IMR-90 (cell line): ENCODE measurements at regions not wholly inside any gene's neighbourhood (a gene's known extent, or its start where the extent isn't known, plus 50 kb on each side); places are given as distances from the start of the nearest gene placed in this dataset.
"Not testable (repeated sequence)": the region's sequence is repeated elsewhere in the genome, so short reads cannot be mapped to it uniquely, and the experiment has no call there.

Experiments used
- ATAC-seq: fragments of 200-7000 bp; cut with Tn5 transposase; 2 replicates; pipeline ENCODE4 v1.9.1; 2020; ENCODE audit warnings: low read depth, mild to moderate bottlenecking, moderate library complexity
- BruUV-seq: library from RNA; stranded (reverse); fragments of 400-500 nt; replicated peaks from 2 replicates; lab custom pipeline; 2021; lab: Mats Ljungman, UMichigan
- CTCF ChIA-PET: fragments of 300-600 bp; formaldehyde crosslinking; extraction: SDS; loops from one replicate; lab custom pipeline; 2021; ENCODE audit warnings: antibody characterized with exemption; lab: Yijun Ruan, JAX
- POLR2A ChIA-PET: fragments of 300-600 bp; sonication (Branson Sonifier 250); formaldehyde crosslinking; loops from one replicate; lab custom pipeline; 2022; ENCODE audit warnings: antibody characterized with exemption; ENCODE audit not compliant: unreplicated experiment; lab: Charles Lee
- DNase-seq: peaks from one replicate; pipeline ENCODE4 v3.0.0; 2013
- H2AFZ ChIP-seq: replicated peaks from 2 replicates; pipeline ENCODE3; 2013; ENCODE audit warnings: low read length, mild to moderate bottlenecking; ENCODE audit not compliant: poor library complexity
- H2AK5ac ChIP-seq: 2 replicates; pipeline ENCODE4 v1.6.1; 2013; ENCODE audit warnings: low read depth, low read length, inconsistent platforms
- H2AK9ac ChIP-seq: replicated peaks from 2 replicates; pipeline ENCODE3; 2013; ENCODE audit warnings: mild to moderate bottlenecking, low read depth, low read length, moderate library complexity; ENCODE audit not compliant: poor library complexity
- H2BK120ac ChIP-seq: 2 replicates; pipeline ENCODE4 v1.6.1; 2013; ENCODE audit warnings: low read depth, low read length, inconsistent platforms
- H2BK15ac ChIP-seq: 3 replicates; pipeline ENCODE4 v1.6.1; 2013; ENCODE audit warnings: low read depth, low read length, inconsistent platforms
- H2BK20ac ChIP-seq: 2 replicates; pipeline ENCODE4 v1.6.1; 2013; ENCODE audit warnings: low read depth, mild to moderate bottlenecking, inconsistent platforms, low read length, moderate library complexity
- H2BK5ac ChIP-seq: 2 replicates; pipeline ENCODE4 v1.6.1; 2013; ENCODE audit warnings: mild to moderate bottlenecking, low read depth, low read length, inconsistent platforms; ENCODE audit not compliant: poor library complexity, severe bottlenecking
- H3K14ac ChIP-seq: replicated peaks from 2 replicates; pipeline ENCODE4 v1.6.1; 2013; ENCODE audit warnings: low read depth, low read length, inconsistent platforms
- H3K18ac ChIP-seq: 2 replicates; pipeline ENCODE4 v1.6.1; 2013; ENCODE audit warnings: low read depth, low read length, control low read depth
- H3K23ac ChIP-seq: 2 replicates; pipeline ENCODE4 v1.6.1; 2013; ENCODE audit warnings: low read depth, low read length, inconsistent platforms
- H3K27ac ChIP-seq: 2 replicates; pipeline ENCODE4 v1.5.1; 2013; ENCODE audit warnings: mild to moderate bottlenecking, control low read depth, low read length; ENCODE audit not compliant: insufficient read depth
- H3K27me3 ChIP-seq: 2 replicates; pipeline ENCODE4 v1.6.1; 2013; ENCODE audit warnings: low read length; ENCODE audit not compliant: control insufficient read depth, insufficient read depth
- H3K36me3 ChIP-seq: 2 replicates; pipeline ENCODE4 v1.6.1; 2013; ENCODE audit warnings: low read length, mixed read lengths; ENCODE audit not compliant: control insufficient read depth, insufficient read depth
- H3K4ac ChIP-seq: 2 replicates; pipeline ENCODE4 v1.6.1; 2013; ENCODE audit warnings: low read depth, low read length, inconsistent platforms
- H3K4me1 ChIP-seq: 2 replicates; pipeline ENCODE4 v1.6.1; 2013; ENCODE audit warnings: low read length, mixed read lengths; ENCODE audit not compliant: control insufficient read depth, insufficient read depth
- H3K4me2 ChIP-seq: 2 replicates; pipeline ENCODE4 v1.6.1; 2013; ENCODE audit warnings: low read depth, mild to moderate bottlenecking, control low read depth, low read length, moderate library complexity
- H3K4me3 ChIP-seq: 2 replicates; pipeline ENCODE4 v1.5.1; 2013; ENCODE audit warnings: low read depth, mild to moderate bottlenecking, control low read depth, low read length, moderate library complexity; ENCODE audit not compliant: insufficient read depth
- H3K56ac ChIP-seq: 2 replicates; pipeline ENCODE4 v1.6.1; 2013; ENCODE audit warnings: low read length, inconsistent platforms; ENCODE audit not compliant: insufficient read depth; ENCODE audit errors: extremely low read depth
- H3K79me1 ChIP-seq, 2 experiments: 2 replicates each; pipeline ENCODE4 v1.6.1; 2013; ENCODE audit warnings: low read length in 2 of 2, inconsistent platforms in 1 of 2, low read depth in 1 of 2
- H3K9ac ChIP-seq: 2 replicates; pipeline ENCODE4 v1.6.1; 2013; ENCODE audit warnings: low read depth, low read length, control low read depth
- H3K9me1 ChIP-seq: 2 replicates; pipeline ENCODE4 v1.6.1; 2013; ENCODE audit warnings: low read length, inconsistent platforms; ENCODE audit not compliant: insufficient read depth
- H3K9me3 ChIP-seq: 2 replicates; pipeline ENCODE4 v1.6.1; 2013; ENCODE audit warnings: low read length; ENCODE audit not compliant: control insufficient read depth, insufficient read depth
- H4K20me1 ChIP-seq: 2 replicates; pipeline ENCODE4 v1.6.1; 2013; ENCODE audit warnings: low read length, inconsistent platforms; ENCODE audit not compliant: insufficient read depth
- H4K5ac ChIP-seq: 2 replicates; pipeline ENCODE4 v1.6.1; 2013; ENCODE audit warnings: mild to moderate bottlenecking, low read depth, low read length, control low read depth
- H4K8ac ChIP-seq, 2 experiments: 2 replicates each; pipeline ENCODE4 v1.6.1; 2013; ENCODE audit warnings: low read depth in 2 of 2, low read length in 2 of 2, control low read depth in 1 of 2, inconsistent platforms in 1 of 2
- H4K91ac ChIP-seq: 2 replicates; pipeline ENCODE4 v1.6.1; 2013; ENCODE audit warnings: low read depth, low read length, inconsistent platforms; ENCODE audit not compliant: insufficient read depth
- BHLHE40 ChIP-seq: fragments of 150-350 bp; IDR thresholded peaks from 2 replicates; pipeline ENCODE4 v1.6.1; 2016; ENCODE audit warnings: mild to moderate bottlenecking, low read depth, low read length
- MAFK ChIP-seq: IDR thresholded peaks from 2 replicates; pipeline ENCODE4 v1.6.1; 2012; ENCODE audit warnings: low read depth, low read length, improper control_type of control experiment
- USF2 ChIP-seq: fragments of 150-350 bp; IDR thresholded peaks from 2 replicates; pipeline ENCODE4 v1.6.1; 2017; ENCODE audit warnings: mild to moderate bottlenecking, antibody characterized with exemption, low read length, low read depth
- WGBS, 2 experiments: methylation state at CpG; one replicate each; pipeline versions ENCODE4 v1.1.5 to v1.1.7; 2013; ENCODE audit warnings: missing lambda C conversion rate in 2 of 2; ENCODE audit not compliant: insufficient read length in 1 of 2; ENCODE audit errors: extremely low coverage in 2 of 2; 5-methylcytosine and 5-hydroxymethylcytosine counted together
- dilution Hi-C: fragments of 300-500 bp; cut with HindIII; formaldehyde crosslinking; loops from one replicate; pipeline ENCODE4 v1.14.3; 2018; ENCODE audit warnings: low sequenced_read_pairs; ENCODE audit not compliant: unreplicated experiment
- in situ Hi-C: fragments of 300-500 bp; cut with MboI; formaldehyde crosslinking; loops from 3 replicates; pipeline ENCODE4 v1.14.3; 2019; ENCODE audit warnings: low sequenced_read_pairs, inconsistent platforms, mixed read lengths
- intact Hi-C: fragments of 100-400 bp; cut with micrococcal nuclease; formaldehyde crosslinking; loops from 2 replicates; pipeline ENCODE4 v1.10.0; 2022

GRCh38 chr13:110042253-110042950 lies 256.0 kb upstream of the IRS2 start:
- Histone ChIP-seq H3K23ac (peak overlapping the region; percentile 98), H3K36me3 (no peaks in the 10 kb centered on the region), H3K27me3 (no peaks in the 10 kb centered on the region), H3K9me3 (no peaks in the 10 kb centered on the region), H3K18ac (peak overlapping the region; percentile 62), H3K4ac (peak overlapping the region; percentile 100), H2BK20ac (peak overlapping the region; percentile 96), H3K9me1 (peaks cover 14% of the 10 kb centered on the region), H4K5ac (peak overlapping the region; percentile 28), H3K27ac (peak overlapping the region; percentile 46), H2AK5ac (peak overlapping the region; percentile 100), H2BK120ac (peak overlapping the region; percentile 91), H2AFZ (peak overlapping the region; percentile 40), H3K4me1 (peaks cover 14% of the 10 kb centered on the region), H3K4me3 (no peak overlapping the region), H4K91ac (peak overlapping the region; percentile 89), H3K4me2 (0 out of 2 replicates have a peak overlapping the region, but pooled peaks have one; percentile 37), H4K20me1 (no peaks in the 10 kb centered on the region), H2AK9ac (peak overlapping the region; percentile 25), H3K56ac (no peak overlapping the region; the same call in 1 of the 2 replicates), H2BK15ac (peak overlapping the region; percentile 80; the same call in 2 of the 3 replicates), H4K8ac (peak overlapping the region; percentile 32 to 49; a peak in 2 of 4 replicates), H3K79me1 (peaks cover 0 to 4% of the 10 kb centered on the region in 2 experiments; a peak in 1 of 4 replicates), H3K9ac (no peak overlapping the region), H2BK5ac (peak overlapping the region; percentile 99), H3K14ac (peak overlapping the region; percentile 96)
- intact Hi-C loops (no loop called here), in situ Hi-C loops (no loop called here), dilution Hi-C loops (no loop called here)
- 80% methylated on average over 2 of the region's 14 CpGs; no CpG with 5 or more reads in 1 of the 2 experiments for WGBS, 2 experiments
- TF ChIP-seq USF2, result no peak
- TF ChIP-seq MAFK, result peak; percentile 50
- TF ChIP-seq BHLHE40, result peak; percentile 16; the same call in 1 of the 2 replicates
- DNase-seq (peak; percentile 54), ATAC-seq (peak; percentile 79)
- ChIA-PET CTCF (interaction anchor here (0.8 kb wide), 1 partner anchor 18 kb away, joined by 3 read pairs; no protein-coding TSS in a partner anchor), POLR2A (no interaction called here)
- BruUV-seq, result no TSS peak

GRCh38 chr13:110041638-110042037 lies 255.3 kb upstream of the IRS2 start:
- POLR2A ChIA-PET, dilution Hi-C loops, in situ Hi-C loops: not testable (repeated sequence)

More at GRCh38 chr13:110041638-110042037, 255.3 kb upstream of the IRS2 start:
- H3K4me1 ChIP-seq, result peaks cover 12% of the 10 kb centered on the region
- peaks cover 14% of the 10 kb centered on the region for H3K9me1 ChIP-seq
- CTCF ChIA-PET, result interaction anchor here (0.8 kb wide), 1 partner anchor 18 kb away, joined by 3 read pairs; no protein-coding TSS in a partner anchor
- DNase-seq, H2AFZ ChIP-seq, H3K23ac ChIP-seq, H4K20me1 ChIP-seq, H2AK5ac ChIP-seq, H3K27me3 ChIP-seq, H3K4ac ChIP-seq, H3K4me2 ChIP-seq, H3K18ac ChIP-seq, intact Hi-C loops, ATAC-seq, H3K36me3 ChIP-seq, H2BK15ac ChIP-seq, BruUV-seq, H4K8ac ChIP-seq, H2BK5ac ChIP-seq, H2BK20ac ChIP-seq, H3K14ac ChIP-seq, H4K91ac ChIP-seq, H3K9me3 ChIP-seq, H3K4me3 ChIP-seq, H4K5ac ChIP-seq, H3K79me1 ChIP-seq, H3K27ac ChIP-seq, H2BK120ac ChIP-seq, H3K56ac ChIP-seq, H3K9ac ChIP-seq, H2AK9ac ChIP-seq: not testable (repeated sequence)
- no CpG with 5 or more reads among the region's 4 CpGs for WGBS, 2 experiments
